Lung (tissue), 11 donors: ENCODE measurements at regions not wholly inside any gene's neighbourhood (a gene's known extent, or its start where the extent isn't known, plus 50 kb on each side); places are given as distances from the start of the nearest gene placed in this dataset.

ENCODE experiments used
- ATAC-seq: fragments of 200-7000 bp; cut with Tn5 transposase; one replicate; pipeline ENCODE4 v1.9.1; 2020; ENCODE audit warnings: moderate number of reproducible peaks; ENCODE audit not compliant: insufficient read depth, low FRiP score
- DNase-seq, 3 donors: peaks; one replicate each; pipeline ENCODE4 v3.0.0-alpha.2; 2013 to 2017
- H3K27ac ChIP-seq, 2 donors: one replicate each; pipeline ENCODE4 v1.5.1; 2013; ENCODE audit warnings: mild to moderate bottlenecking in 2 of 2, moderate library complexity in 2 of 2, control low read depth in 1 of 2, inconsistent platforms in 1 of 2, low read depth in 1 of 2, low read length in 1 of 2
- H3K27me3 ChIP-seq, 3 donors: one replicate each; pipeline ENCODE4 v1.5.1; 2013; ENCODE audit warnings: low read length in 2 of 3; ENCODE audit not compliant: control insufficient read depth in 3 of 3, insufficient read depth in 3 of 3
- H3K36me3 ChIP-seq, 4 donors: one replicate each; pipeline ENCODE4 v1.5.1; 2013; ENCODE audit warnings: low read length in 4 of 4, mild to moderate bottlenecking in 1 of 4, moderate library complexity in 1 of 4; ENCODE audit not compliant: control insufficient read depth in 4 of 4, insufficient read depth in 4 of 4
- H3K4me1 ChIP-seq, 5 donors: one replicate each; pipeline ENCODE4 v1.5.1; 2013; ENCODE audit warnings: low read length in 5 of 5, mild to moderate bottlenecking in 2 of 5, moderate library complexity in 1 of 5; ENCODE audit not compliant: control insufficient read depth in 5 of 5, insufficient read depth in 5 of 5
- H3K4me3 ChIP-seq: one replicate; pipeline ENCODE4 v1.5.1; 2013; ENCODE audit warnings: mild to moderate bottlenecking, control low read depth, moderate library complexity
- H3K9ac ChIP-seq, 2 donors: one replicate each; pipeline ENCODE4 v1.5.1; 2013; ENCODE audit warnings: low read length in 2 of 2, control low read depth in 1 of 2; ENCODE audit not compliant: insufficient read depth in 1 of 2
- H3K9me3 ChIP-seq, 4 donors: one replicate each; pipeline ENCODE4 v1.5.1; 2013; ENCODE audit warnings: low read length in 3 of 4, mild to moderate bottlenecking in 1 of 4, moderate library complexity in 1 of 4; ENCODE audit not compliant: control insufficient read depth in 4 of 4, insufficient read depth in 3 of 4
- CTCF ChIP-seq: IDR thresholded peaks from 2 replicates; pipeline ENCODE4 v1.5.1; 2012; ENCODE audit warnings: mild to moderate bottlenecking; ENCODE audit errors: control extremely low read depth, extremely low read depth
- WGBS, 2 donors: extraction: QIAGEN DNeasy Blood & Tissue Kit; methylation state at CpG; one replicate each; pipeline ENCODE4 v1.1.7; 2013; 5-methylcytosine and 5-hydroxymethylcytosine counted together
- donor health status: control.
- donor health status: control.
- donor health status: Bipolar disorder and iron deficiency.
- donor health status: healthy.
- donor health status: DM: yes; HTN: yes; CAD: no.

GRCh38 chr13:34085204-34085603, 267.3 kb downstream of the RFC3 start:
- peaks cover 0 to 4% (median 0%) of the 10 kb centered on the region in 4 donors for H3K9me3 ChIP-seq

GRCh38 chr13:34086281-34086680, 268.3 kb downstream of the RFC3 start:
- 86 to 90% methylated on average over 2 of the region's 2 CpGs for WGBS, 2 donors
- H3K36me3 ChIP-seq: no peaks in the 10 kb centered on the region
- ATAC-seq (no peak), DNase-seq (no peak)
- no peak overlapping the region for H3K9ac ChIP-seq
- TF ChIP-seq CTCF: no peak
- H3K4me3 ChIP-seq: no peak overlapping the region
- H3K27ac ChIP-seq: no peak overlapping the region
- H3K27me3 ChIP-seq: no peaks in the 10 kb centered on the region
- H3K9me3 ChIP-seq: peaks cover 0 to 4% (median 0%) of the 10 kb centered on the region in 4 donors
- H3K4me1 ChIP-seq: no peaks in the 10 kb centered on the region

More at GRCh38 chr13:34085204-34085603, 267.3 kb downstream of the RFC3 start:
- Histone ChIP-seq H3K9ac (no peak overlapping the region), H3K4me1 (no peaks in the 10 kb centered on the region), H3K27me3 (no peaks in the 10 kb centered on the region), H3K36me3 (no peaks in the 10 kb centered on the region), H3K27ac (no peak overlapping the region), H3K4me3 (no peak overlapping the region)
- 92 to 97% methylated on average over 2 of the region's 2 CpGs for WGBS, 2 donors
- DNase-seq: no peak
- ATAC-seq: no peak
- TF ChIP-seq CTCF: no peak

- 87 to 91% methylated on average over 4 of the region's 4 CpGs for WGBS, 2 donors
- TF ChIP-seq CTCF: no peak
- DNase-seq (no peak), ATAC-seq (no peak)
- Histone ChIP-seq H3K9ac (no peak overlapping the region), H3K27me3 (no peaks in the 10 kb centered on the region), H3K36me3 (no peaks in the 10 kb centered on the region), H3K4me1 (no peaks in the 10 kb centered on the region), H3K9me3 (peaks cover 0 to 4% (median 0%) of the 10 kb centered on the region in 4 donors), H3K4me3 (no peak overlapping the region), H3K27ac (no peak overlapping the region)
Observed at GRCh38 chr13:34087791-34088190, 269.8 kb downstream of the RFC3 start.

- DNase-seq (peak in 1 of 3 donors; percentile 19), ATAC-seq (no peak)
- 72 to 75% methylated on average over 4 of the region's 4 CpGs for WGBS, 2 donors
- no peaks in the 10 kb centered on the region for H3K4me1 ChIP-seq
- H3K9ac ChIP-seq: no peak overlapping the region
- no peaks in the 10 kb centered on the region for H3K36me3 ChIP-seq
- H3K27ac ChIP-seq: no peak overlapping the region
- no peak for TF ChIP-seq CTCF
- no peak overlapping the region for H3K4me3 ChIP-seq
- H3K27me3 ChIP-seq: no peaks in the 10 kb centered on the region
- H3K9me3 ChIP-seq: peaks cover 0 to 6% (median under 1%) of the 10 kb centered on the region in 4 donors
Observed at GRCh38 chr13:34103854-34104253, 285.9 kb downstream of the RFC3 start.
